Upper lobe of left lung (tissue), 4 donors: ENCODE measurements at regions not wholly inside any gene's neighbourhood (a gene's known extent, or its start where the extent isn't known, plus 50 kb on each side); places are given as distances from the start of the nearest gene placed in this dataset.

Experiments
- CTCF ChIP-seq, 6 experiments: fragments of 450-650 bp in 4 of 6; fragments of 200-600 bp in 2 of 6; sonication (generic) in 2 of 6; IDR thresholded peaks; one replicate each; pipeline ENCODE4 v1.5.1; 2016 to 2019; ENCODE audit warnings: antibody characterized with exemption in 6 of 6
- EP300 ChIP-seq, 4 donors: sonication (generic); formaldehyde crosslinking; IDR thresholded peaks; one replicate each; pipeline ENCODE4 v1.5.1; 2017; ENCODE audit warnings: antibody characterized with exemption in 4 of 4, control low read depth in 2 of 4
- POLR2A ChIP-seq, 4 donors: fragments of 450-650 bp; IDR thresholded peaks; one replicate each; pipeline ENCODE4 v1.5.1; 2016 to 2017; ENCODE audit warnings: antibody characterized with exemption in 4 of 4, mild to moderate bottlenecking in 2 of 4
- POLR2AphosphoS5 ChIP-seq, 2 donors: sonication (generic); formaldehyde crosslinking; IDR thresholded peaks; one replicate each; pipeline ENCODE4 v1.5.1; 2017; ENCODE audit warnings: antibody characterized with exemption in 2 of 2

GRCh38 chr13:90585392-90585791 lies 762.1 kb upstream of the MIR17HG start:
- TF ChIP-seq CTCF (IDR thresholded peaks at IDR 0.05): no peak
- TF ChIP-seq POLR2AphosphoS5 (IDR thresholded peaks at IDR 0.05): no peak
- TF ChIP-seq POLR2A (IDR thresholded peaks at IDR 0.05): no peak
- TF ChIP-seq EP300 (IDR thresholded peaks at IDR 0.05): no peak
